Caco-2 (cell line): ENCODE measurements at regions not wholly inside any gene's neighbourhood (a gene's known extent, or its start where the extent isn't known, plus 50 kb on each side); places are given as distances from the start of the nearest gene placed in this dataset.

Experiments used
- BruUV-seq: library from RNA; stranded (reverse); fragments of 400-500 nt; replicated peaks from 2 replicates; lab custom pipeline; 2021; lab: Mats Ljungman, UMichigan
- CTCF ChIA-PET: fragments of 300-600 bp; sonication (Branson Sonifier 250); formaldehyde crosslinking; loops from one replicate; lab custom pipeline; 2022; ENCODE audit warnings: antibody characterized with exemption; lab: Charles Lee
- POLR2A ChIA-PET: fragments of 300-600 bp; sonication (Branson Sonifier 250); formaldehyde crosslinking; loops from one replicate; lab custom pipeline; 2022; ENCODE audit warnings: antibody characterized with exemption; lab: Charles Lee
- DNase-seq, 2 experiments: peaks; one replicate each; pipeline versions ENCODE4 v3.0.0 to v3.0.0-alpha.2; 2020 to 2022
- H3K27me3 ChIP-seq: replicated peaks from 2 replicates; pipeline ENCODE4 v1.6.0; 2011; ENCODE audit warnings: low read length; ENCODE audit not compliant: control insufficient read depth, insufficient read depth
- H3K36me3 ChIP-seq: 2 replicates; pipeline ENCODE4 v1.5.1; 2011; ENCODE audit warnings: low read length; ENCODE audit not compliant: control insufficient read depth, insufficient read depth
- H3K4me1 ChIP-seq: fragments of 250-450 bp; sonication (Bioruptor Pico); 2 replicates; pipeline ENCODE4 v1.5.1; 2020; ENCODE audit warnings: mild to moderate bottlenecking
- H3K4me3 ChIP-seq: 2 replicates; pipeline ENCODE4 v1.5.1; 2011; ENCODE audit warnings: low read depth, mild to moderate bottlenecking, control low read depth, low read length
- H3K9me3 ChIP-seq: fragments of 250-450 bp; sonication (Bioruptor Pico); 2 replicates; pipeline ENCODE4 v1.5.1; 2020; ENCODE audit warnings: mild to moderate bottlenecking, moderate library complexity
- H3K27ac Mint-ChIP-seq: one replicate; pipeline ENCODE4 v1.8.0; 2022; ENCODE audit warnings: mixed read lengths; ENCODE audit not compliant: unreplicated experiment
- H3K27me3 Mint-ChIP-seq: one replicate; pipeline ENCODE4 v1.8.0; 2022; ENCODE audit warnings: mixed read lengths; ENCODE audit not compliant: insufficient read depth, unreplicated experiment
- H3K36me3 Mint-ChIP-seq: one replicate; pipeline ENCODE4 v1.8.0; 2022; ENCODE audit warnings: mild to moderate bottlenecking, mixed read lengths; ENCODE audit not compliant: insufficient read depth, unreplicated experiment
- H3K4me1 Mint-ChIP-seq: one replicate; pipeline ENCODE4 v1.8.0; 2022; ENCODE audit warnings: low read depth, mixed read lengths; ENCODE audit not compliant: unreplicated experiment
- H3K4me3 Mint-ChIP-seq: one replicate; pipeline ENCODE4 v1.8.0; 2022; ENCODE audit warnings: mild to moderate bottlenecking, moderate library complexity, mixed read lengths; ENCODE audit not compliant: unreplicated experiment
- H3K9me3 Mint-ChIP-seq: one replicate; pipeline ENCODE4 v1.8.0; 2022; ENCODE audit warnings: mixed read lengths; ENCODE audit not compliant: unreplicated experiment
- CTCF ChIP-seq, 2 experiments: fragments of 200-600 bp in 1 of 2; IDR thresholded peaks; 1 replicate in 1 of 2; 2 replicates in 1 of 2; pipeline versions ENCODE4 v1.5.1 to v1.8.0; 2011 to 2022; ENCODE audit warnings: antibody characterized with exemption in 1 of 2, control low read depth in 1 of 2, inconsistent platforms in 1 of 2, low read depth in 1 of 2, low read length in 1 of 2, mild to moderate bottlenecking in 1 of 2, moderate library complexity in 1 of 2; ENCODE audit not compliant: insufficient read depth in 1 of 2, severe bottlenecking in 1 of 2, unreplicated experiment in 1 of 2
- intact Hi-C: fragments of 100-400 bp; cut with micrococcal nuclease; formaldehyde crosslinking; loops from one replicate; pipeline ENCODE4 v1.10.0; 2022; ENCODE audit not compliant: unreplicated experiment

- Histone ChIP-seq H3K27me3 (no peaks in the 10 kb centered on the region), H3K9me3 (no peaks in the 10 kb centered on the region), H3K4me1 (no peaks in the 10 kb centered on the region), H3K4me3 (no peak overlapping the region), H3K36me3 (no peaks in the 10 kb centered on the region)
- no peak overlapping the region for H3K27ac Mint-ChIP-seq
- intact Hi-C loops, result no loop called here
- POLR2A ChIA-PET, result no interaction called here
- CTCF ChIA-PET, result no interaction called here
- DNase-seq, result no peak
- H3K4me1 Mint-ChIP-seq, result no peaks in the 10 kb centered on the region
- H3K9me3 Mint-ChIP-seq, result no peaks in the 10 kb centered on the region
- H3K4me3 Mint-ChIP-seq, result no peak overlapping the region
- TF ChIP-seq CTCF (IDR thresholded peaks at IDR 0.05; ENCODE audit: insufficient read depth in 1 of 2, low read depth in 1 of 2, low read length in 1 of 2, severe bottlenecking in 1 of 2, unreplicated experiment in 1 of 2), result no peak
- no TSS peak for BruUV-seq
- no peaks in the 10 kb centered on the region for H3K36me3 Mint-ChIP-seq
- no peaks in the 10 kb centered on the region for H3K27me3 Mint-ChIP-seq
Measured at GRCh38 chr18:75880266-75880665, 452.8 kb upstream of the SMIM21 start.

GRCh38 chr18:75879196-75879595 lies 451.7 kb upstream of the SMIM21 start:
- no peaks in the 10 kb centered on the region for H3K36me3 Mint-ChIP-seq
- BruUV-seq, result no TSS peak
- no peaks in the 10 kb centered on the region for H3K36me3 ChIP-seq
- CTCF ChIA-PET, result no interaction called here
- POLR2A ChIA-PET, result no interaction called here
- no peak for TF ChIP-seq CTCF (IDR thresholded peaks at IDR 0.05; ENCODE audit: insufficient read depth in 1 of 2, low read depth in 1 of 2, low read length in 1 of 2, severe bottlenecking in 1 of 2, unreplicated experiment in 1 of 2)
- intact Hi-C loops, result no loop called here
- H3K4me1 ChIP-seq, result no peaks in the 10 kb centered on the region
- no peak overlapping the region for H3K27ac Mint-ChIP-seq
- no peaks in the 10 kb centered on the region for H3K4me1 Mint-ChIP-seq
- H3K4me3 ChIP-seq, result no peak overlapping the region
- no peak for DNase-seq
- no peak overlapping the region for H3K4me3 Mint-ChIP-seq
- H3K9me3 Mint-ChIP-seq, result no peaks in the 10 kb centered on the region
- no peaks in the 10 kb centered on the region for H3K27me3 Mint-ChIP-seq
- no peaks in the 10 kb centered on the region for H3K27me3 ChIP-seq
- H3K9me3 ChIP-seq, result no peaks in the 10 kb centered on the region

- H3K9me3 ChIP-seq, result no peaks in the 10 kb centered on the region
- no peaks in the 10 kb centered on the region for H3K36me3 ChIP-seq
- intact Hi-C loops, result no loop called here
- no peak for TF ChIP-seq CTCF (IDR thresholded peaks at IDR 0.05; ENCODE audit: insufficient read depth in 1 of 2, low read depth in 1 of 2, low read length in 1 of 2, severe bottlenecking in 1 of 2, unreplicated experiment in 1 of 2)
- H3K4me3 Mint-ChIP-seq, result no peak overlapping the region
- H3K4me1 ChIP-seq, result no peaks in the 10 kb centered on the region
- H3K27ac Mint-ChIP-seq, result no peak overlapping the region
- POLR2A ChIA-PET, result no interaction called here
- H3K9me3 Mint-ChIP-seq, result no peaks in the 10 kb centered on the region
- no TSS peak for BruUV-seq
- no peaks in the 10 kb centered on the region for H3K27me3 ChIP-seq
- no peaks in the 10 kb centered on the region for H3K36me3 Mint-ChIP-seq
- no peak overlapping the region for H3K4me3 ChIP-seq
- CTCF ChIA-PET, result no interaction called here
- DNase-seq, result no peak
- H3K4me1 Mint-ChIP-seq, result no peaks in the 10 kb centered on the region
- H3K27me3 Mint-ChIP-seq, result peaks cover 4% of the 10 kb centered on the region
Measured at GRCh38 chr18:75875559-75875958, 448.1 kb upstream of the SMIM21 start.
